HUES6 (cell line): ENCODE measurements at regions not wholly inside any gene's neighbourhood (a gene's known extent, or its start where the extent isn't known, plus 50 kb on each side); places are given as distances from the start of the nearest gene placed in this dataset.

Source experiments
- H3K27ac ChIP-seq: 2 replicates; pipeline ENCODE4 v1.7.0; 2013; ENCODE audit warnings: low read depth, mild to moderate bottlenecking, low read length, inconsistent platforms
- H3K27me3 ChIP-seq: 2 replicates; pipeline ENCODE4 v1.6.1; 2013; ENCODE audit warnings: low read length; ENCODE audit not compliant: control insufficient read depth, insufficient read depth
- H3K36me3 ChIP-seq: 2 replicates; pipeline ENCODE4 v1.6.1; 2013; ENCODE audit warnings: low read length; ENCODE audit not compliant: control insufficient read depth, insufficient read depth
- H3K4me1 ChIP-seq: 2 replicates; pipeline ENCODE4 v1.6.1; 2013; ENCODE audit warnings: low read length; ENCODE audit not compliant: control insufficient read depth, insufficient read depth
- H3K4me3 ChIP-seq: 2 replicates; pipeline ENCODE4 v1.5.1; 2013; ENCODE audit warnings: low read depth, low read length
- H3K9ac ChIP-seq: one replicate; pipeline ENCODE4 v1.6.1; 2013; ENCODE audit warnings: mild to moderate bottlenecking, low read length
- H3K9me3 ChIP-seq: 2 replicates; pipeline ENCODE4 v1.6.1; 2013; ENCODE audit warnings: low read depth, low read length; ENCODE audit not compliant: control insufficient read depth, insufficient read depth

DNA sequence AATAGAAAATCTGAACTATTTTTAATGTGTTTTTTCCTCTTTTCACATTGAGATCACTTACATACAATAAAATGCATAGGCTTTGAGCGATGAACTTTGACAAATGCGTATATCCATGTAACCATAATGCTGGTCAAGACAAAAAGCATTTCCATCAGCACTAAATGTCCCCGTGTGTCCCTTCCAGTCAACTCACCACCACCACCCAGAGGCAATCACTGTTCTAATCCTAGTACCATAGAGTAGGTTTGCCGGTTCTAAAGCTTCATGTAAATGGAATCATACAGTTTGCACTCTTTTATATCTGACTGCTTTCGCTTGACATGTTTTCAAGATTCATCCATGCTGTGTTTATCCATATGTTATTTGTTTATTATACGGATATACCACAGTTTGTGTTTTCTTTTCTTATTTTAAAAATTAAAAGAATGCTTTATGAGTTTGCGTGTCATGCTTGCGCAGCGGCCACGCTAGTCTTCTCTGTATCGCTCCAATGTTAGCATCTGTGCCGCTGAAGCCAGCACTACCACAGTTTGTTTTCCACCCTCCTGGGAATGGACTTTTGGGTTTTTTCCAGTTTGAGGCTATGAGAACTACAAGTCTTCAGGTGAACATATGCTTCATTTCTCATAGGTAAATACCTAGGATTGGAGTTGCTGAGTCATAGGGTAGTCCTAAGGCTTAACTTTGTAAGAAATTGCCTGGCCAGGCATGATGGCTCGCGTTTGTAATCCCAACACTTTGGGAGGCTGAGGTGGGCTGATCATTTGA, 197.5 kb upstream of the CHAC2 start:
- Histone ChIP-seq H3K9ac (no peak overlapping the region), H3K4me3 (no peak overlapping the region), H3K36me3 (no peaks in the 10 kb centered on the region), H3K27me3 (no peaks in the 10 kb centered on the region), H3K9me3 (no peaks in the 10 kb centered on the region), H3K27ac (no peak overlapping the region), H3K4me1 (no peaks in the 10 kb centered on the region)

- no peak overlapping the region for H3K4me3 ChIP-seq
These were observed 199.1 kb upstream of the CHAC2 start for GRCh38 chr2:53568469-53568868.

DNA sequence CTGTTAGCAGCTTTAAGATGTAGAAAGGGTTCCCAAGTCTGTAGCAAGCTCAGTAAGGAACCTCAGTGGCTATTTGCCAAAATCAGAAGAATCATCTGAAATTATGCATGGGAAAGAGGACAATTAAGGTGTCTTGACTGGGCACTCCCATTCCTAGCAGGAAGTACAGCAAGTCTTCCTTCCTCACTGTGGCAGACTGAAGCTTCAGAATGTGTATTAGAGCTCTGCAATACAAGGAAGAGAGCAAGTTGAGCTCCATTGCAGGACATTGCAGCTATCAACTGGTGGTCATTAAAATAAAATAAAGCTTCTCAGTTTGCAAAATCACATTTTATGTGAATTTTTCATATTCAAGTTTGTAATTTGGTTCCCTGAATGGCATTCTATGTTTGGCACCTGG, 200.5 kb upstream of the CHAC2 start:
- no peaks in the 10 kb centered on the region for H3K9me3 ChIP-seq
- H3K27ac ChIP-seq, result no peak overlapping the region
- H3K4me3 ChIP-seq, result no peak overlapping the region
- H3K27me3 ChIP-seq, result no peaks in the 10 kb centered on the region
- no peaks in the 10 kb centered on the region for H3K4me1 ChIP-seq
- no peaks in the 10 kb centered on the region for H3K36me3 ChIP-seq
- no peak overlapping the region for H3K9ac ChIP-seq

More at GRCh38 chr2:53568469-53568868, 199.1 kb upstream of the CHAC2 start:
- Histone ChIP-seq H3K27me3 (no peaks in the 10 kb centered on the region), H3K4me1 (no peaks in the 10 kb centered on the region), H3K36me3 (no peaks in the 10 kb centered on the region), H3K27ac (no peak overlapping the region), H3K9me3 (no peaks in the 10 kb centered on the region), H3K9ac (no peak overlapping the region)

DNA sequence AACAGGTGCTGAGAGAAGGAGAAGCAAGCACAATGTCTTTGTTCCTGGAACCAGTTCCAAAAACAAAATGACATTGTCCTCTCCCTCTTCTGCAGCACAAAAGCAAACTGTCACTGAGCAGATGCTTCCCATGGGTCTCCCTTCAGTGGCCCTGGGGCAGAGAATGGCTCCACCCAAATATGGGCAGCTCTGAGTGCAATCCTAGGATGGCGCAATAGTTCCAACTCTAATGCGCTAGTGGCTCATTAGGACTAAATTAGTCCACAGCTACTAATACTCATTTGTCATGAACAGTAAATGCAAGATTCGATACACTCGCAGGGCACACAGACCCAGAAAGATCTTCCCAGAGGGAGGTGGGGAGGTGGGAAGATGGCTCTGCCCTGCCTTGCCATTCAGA, 205.2 kb upstream of the CHAC2 start:
- Histone ChIP-seq H3K27me3 (no peaks in the 10 kb centered on the region), H3K9me3 (peaks cover 2% of the 10 kb centered on the region; the same call in 1 of the 2 replicates)

GRCh38 chr2:53561155-53561554, 206.4 kb upstream of the CHAC2 start:
- H3K27ac ChIP-seq, result no peak overlapping the region
- no peaks in the 10 kb centered on the region for H3K27me3 ChIP-seq
- no peak overlapping the region for H3K4me3 ChIP-seq
- no peak overlapping the region for H3K9ac ChIP-seq
- H3K4me1 ChIP-seq, result no peaks in the 10 kb centered on the region
- H3K9me3 ChIP-seq, result peaks cover 4% of the 10 kb centered on the region; the same call in 1 of the 2 replicates
- no peaks in the 10 kb centered on the region for H3K36me3 ChIP-seq

More for the DNA sequence above, 205.2 kb upstream of the CHAC2 start:
- no peak overlapping the region for H3K27ac ChIP-seq
- H3K36me3 ChIP-seq, result no peaks in the 10 kb centered on the region
- H3K4me1 ChIP-seq, result no peaks in the 10 kb centered on the region
- H3K4me3 ChIP-seq, result no peak overlapping the region
- no peak overlapping the region for H3K9ac ChIP-seq

DNA sequence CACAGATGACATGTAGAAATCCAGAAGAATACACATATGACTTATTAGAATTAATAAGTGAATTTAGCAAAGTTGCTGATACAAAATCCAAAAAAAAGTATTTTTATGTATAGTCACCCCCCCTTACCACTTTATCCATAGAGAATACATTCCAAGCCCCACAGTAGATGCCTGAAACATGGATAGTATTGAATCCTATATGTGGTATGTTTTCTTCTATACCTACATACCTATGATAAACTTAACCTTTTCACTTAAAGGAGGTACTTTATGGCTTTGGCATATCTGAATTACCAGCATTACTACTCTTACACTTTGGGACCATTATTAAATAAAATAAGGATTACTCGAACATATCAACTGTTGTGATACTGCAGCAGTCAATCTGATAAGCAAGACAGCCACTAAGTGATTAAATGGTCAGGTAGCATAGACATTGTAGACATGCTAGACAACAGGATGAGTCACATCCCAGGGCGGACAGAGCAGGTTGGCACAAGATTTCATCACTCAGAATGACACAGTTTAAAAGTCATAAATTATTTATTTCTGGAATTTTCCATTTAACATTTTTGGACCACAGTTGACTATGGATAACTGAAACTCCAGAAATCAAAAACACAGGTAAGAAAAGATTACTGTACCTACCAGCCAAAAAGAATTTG, 208.2 kb upstream of the CHAC2 start:
- H3K9me3 ChIP-seq, result peaks cover 4% of the 10 kb centered on the region; the same call in 1 of the 2 replicates
- H3K36me3 ChIP-seq, result no peaks in the 10 kb centered on the region
- H3K4me3 ChIP-seq, result no peak overlapping the region
- H3K4me1 ChIP-seq, result no peaks in the 10 kb centered on the region
- H3K27ac ChIP-seq, result no peak overlapping the region
- H3K27me3 ChIP-seq, result no peaks in the 10 kb centered on the region
- H3K9ac ChIP-seq, result no peak overlapping the region

DNA sequence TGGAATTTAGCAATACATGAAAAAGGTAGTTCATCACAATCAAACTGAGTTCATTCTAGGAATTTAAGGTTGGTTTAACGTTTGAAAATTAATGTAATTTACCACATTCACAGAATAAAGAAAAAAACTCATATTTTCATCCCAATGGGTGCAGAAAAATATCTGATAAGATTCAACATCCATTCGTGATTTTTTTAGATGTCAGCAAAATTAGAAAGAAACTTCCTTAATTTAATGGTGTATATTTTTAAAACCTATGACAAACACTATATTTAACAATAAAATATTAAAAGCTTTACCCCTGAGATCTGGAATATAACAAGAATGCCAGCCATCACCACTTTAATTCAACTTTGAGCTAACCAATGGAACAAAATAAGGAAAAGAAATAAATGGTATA, 208.7 kb upstream of the CHAC2 start:
- Histone ChIP-seq H3K9ac (no peak overlapping the region), H3K36me3 (no peaks in the 10 kb centered on the region), H3K27me3 (no peaks in the 10 kb centered on the region), H3K9me3 (peaks cover 4% of the 10 kb centered on the region; the same call in 1 of the 2 replicates), H3K4me3 (no peak overlapping the region), H3K27ac (no peak overlapping the region), H3K4me1 (no peaks in the 10 kb centered on the region)

GRCh38 chr2:53549497-53549896, 218.1 kb upstream of the CHAC2 start:
- Histone ChIP-seq H3K27me3 (no peaks in the 10 kb centered on the region), H3K9me3 (no peaks in the 10 kb centered on the region), H3K4me1 (no peaks in the 10 kb centered on the region), H3K27ac (no peak overlapping the region), H3K9ac (no peak overlapping the region), H3K4me3 (no peak overlapping the region), H3K36me3 (no peaks in the 10 kb centered on the region)

GRCh38 chr2:53545604-53546003, 222.0 kb upstream of the CHAC2 start:
- Histone ChIP-seq H3K9me3 (peaks cover 14% of the 10 kb centered on the region), H3K4me1 (no peaks in the 10 kb centered on the region), H3K36me3 (no peaks in the 10 kb centered on the region), H3K27me3 (no peaks in the 10 kb centered on the region), H3K27ac (no peak overlapping the region), H3K9ac (no peak overlapping the region), H3K4me3 (no peak overlapping the region)

DNA sequence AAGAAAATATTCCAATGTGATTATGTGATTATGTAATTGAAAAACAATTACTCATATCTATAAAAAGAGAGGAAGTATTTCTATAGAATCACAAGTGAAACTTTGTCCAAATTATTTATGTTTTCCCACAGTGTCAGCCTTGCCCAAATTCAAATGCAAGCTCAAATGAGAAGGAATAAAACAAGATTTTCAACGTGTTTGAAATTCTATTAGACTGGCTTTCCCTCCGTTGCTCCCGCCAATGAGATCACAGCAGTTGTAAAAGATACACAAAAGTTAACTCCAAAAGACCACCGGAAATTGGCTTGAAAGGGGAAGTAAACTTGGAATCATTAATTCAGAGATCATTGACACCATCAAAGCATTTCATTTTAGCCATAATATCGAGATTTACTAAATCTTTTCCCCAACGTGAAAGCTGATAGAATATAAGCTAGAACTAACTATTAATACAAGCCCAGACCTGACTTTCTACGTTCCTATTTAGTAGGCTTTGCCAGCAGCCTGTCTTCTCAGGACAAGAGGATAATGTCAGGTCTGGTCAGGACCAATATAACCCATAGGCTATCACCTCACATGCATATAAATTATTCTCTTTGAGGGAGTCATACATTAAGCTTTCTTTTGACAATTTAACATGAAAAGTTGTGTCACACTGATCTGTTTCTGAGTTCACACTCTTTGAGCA, 222.6 kb upstream of the CHAC2 start:
- no peaks in the 10 kb centered on the region for H3K36me3 ChIP-seq
- no peaks in the 10 kb centered on the region for H3K27me3 ChIP-seq
- H3K9ac ChIP-seq, result no peak overlapping the region
- no peak overlapping the region for H3K4me3 ChIP-seq
- H3K4me1 ChIP-seq, result no peaks in the 10 kb centered on the region
- peaks cover 18% of the 10 kb centered on the region for H3K9me3 ChIP-seq
- no peak overlapping the region for H3K27ac ChIP-seq

- H3K36me3 ChIP-seq, result no peaks in the 10 kb centered on the region
- H3K9ac ChIP-seq, result no peak overlapping the region
These were observed 224.5 kb upstream of the CHAC2 start for GRCh38 chr2:53543083-53543482.

More at GRCh38 chr2:53543083-53543482, 224.5 kb upstream of the CHAC2 start:
- H3K4me1 ChIP-seq, result peaks cover 7% of the 10 kb centered on the region
- H3K9me3 ChIP-seq, result peaks cover 20% of the 10 kb centered on the region
- no peak overlapping the region for H3K4me3 ChIP-seq
- no peaks in the 10 kb centered on the region for H3K27me3 ChIP-seq
- H3K27ac ChIP-seq, result no peak overlapping the region
